GM23338 (cell line): ENCODE measurements at regions not wholly inside any gene's neighbourhood (a gene's known extent, or its start where the extent isn't known, plus 50 kb on each side); places are given as distances from the start of the nearest gene placed in this dataset.

ENCODE experiments used
- CREB1 ChIP-seq: fragments of 250-450 bp; sonication (Bioruptor Pico); IDR thresholded peaks from 2 replicates; pipeline ENCODE4 v1.5.0; 2020; ENCODE audit warnings: low read depth, mild to moderate bottlenecking, moderate library complexity
- EZH2 ChIP-seq: fragments of 200-600 bp; sonication (generic); IDR thresholded peaks from one replicate; pipeline ENCODE4 v1.8.0; 2017; ENCODE audit warnings: antibody characterized with exemption, mild to moderate bottlenecking, low read depth; ENCODE audit not compliant: unreplicated experiment
- EZH2phosphoT487 ChIP-seq: fragments of 200-600 bp; sonication (generic); IDR thresholded peaks from one replicate; pipeline ENCODE4 v1.8.1; 2018; ENCODE audit warnings: antibody characterized with exemption; ENCODE audit not compliant: unreplicated experiment
- JUNB ChIP-seq: IDR thresholded peaks from one replicate; pipeline ENCODE4 v1.6.1; 2016; ENCODE audit warnings: antibody characterized with exemption; ENCODE audit not compliant: unreplicated experiment
- NANOG ChIP-seq: IDR thresholded peaks from 2 replicates; pipeline ENCODE4 v1.6.1; 2016; ENCODE audit warnings: antibody characterized with exemption, borderline replicate concordance
- POLR2AphosphoS5 ChIP-seq: IDR thresholded peaks from 2 replicates; pipeline ENCODE4 v1.6.1; 2016; ENCODE audit warnings: antibody characterized with exemption, low read depth
- STAT1 ChIP-seq: IDR thresholded peaks from one replicate; pipeline ENCODE4 v1.6.1; 2016; ENCODE audit warnings: antibody characterized with exemption; ENCODE audit not compliant: unreplicated experiment
- ZNF114 ChIP-seq: fragments of 250-450 bp; sonication (Bioruptor Pico); IDR thresholded peaks from 2 replicates; pipeline ENCODE4 v1.5.0; 2020; ENCODE audit warnings: mild to moderate bottlenecking, moderate library complexity
- ZNF331 ChIP-seq: fragments of 250-450 bp; sonication (Bioruptor Pico); IDR thresholded peaks from 2 replicates; pipeline ENCODE4 v1.5.0; 2020; ENCODE audit warnings: low read depth, mild to moderate bottlenecking, moderate library complexity
- ZNF462 ChIP-seq: fragments of 250-450 bp; sonication (Bioruptor Pico); IDR thresholded peaks from 2 replicates; pipeline ENCODE4 v1.5.0; 2020; ENCODE audit warnings: mild to moderate bottlenecking, moderate library complexity
- TF ChIP-seq, protein P1 (sequence below), 2 experiments: fragments of 200-600 bp in 1 of 2; sonication (generic) in 1 of 2; conservative IDR thresholded peaks; 2 replicates each; pipeline versions ENCODE4 v1.5.1 to v1.6.1; 2016 to 2017; ENCODE audit warnings: antibody characterized with exemption in 2 of 2, low read depth in 2 of 2, mild to moderate bottlenecking in 2 of 2, moderate library complexity in 1 of 2
- TF ChIP-seq, protein P2 (sequence below): IDR thresholded peaks from one replicate; pipeline ENCODE4 v1.6.1; 2018; ENCODE audit warnings: antibody characterized with exemption; ENCODE audit not compliant: unreplicated experiment
- TF ChIP-seq, protein P3 (sequence below): IDR thresholded peaks from 2 replicates; pipeline ENCODE4 v1.6.1; 2016; ENCODE audit warnings: antibody characterized with exemption

- no peak for TF ChIP-seq POLR2AphosphoS5
- no peak for TF ChIP-seq ZNF331 (CRISPR knock-in tag)
- TF ChIP-seq EZH2phosphoT487: no peak
- TF ChIP-seq CREB1 (CRISPR knock-in tag): no peak
- TF ChIP-seq, protein P1, sequence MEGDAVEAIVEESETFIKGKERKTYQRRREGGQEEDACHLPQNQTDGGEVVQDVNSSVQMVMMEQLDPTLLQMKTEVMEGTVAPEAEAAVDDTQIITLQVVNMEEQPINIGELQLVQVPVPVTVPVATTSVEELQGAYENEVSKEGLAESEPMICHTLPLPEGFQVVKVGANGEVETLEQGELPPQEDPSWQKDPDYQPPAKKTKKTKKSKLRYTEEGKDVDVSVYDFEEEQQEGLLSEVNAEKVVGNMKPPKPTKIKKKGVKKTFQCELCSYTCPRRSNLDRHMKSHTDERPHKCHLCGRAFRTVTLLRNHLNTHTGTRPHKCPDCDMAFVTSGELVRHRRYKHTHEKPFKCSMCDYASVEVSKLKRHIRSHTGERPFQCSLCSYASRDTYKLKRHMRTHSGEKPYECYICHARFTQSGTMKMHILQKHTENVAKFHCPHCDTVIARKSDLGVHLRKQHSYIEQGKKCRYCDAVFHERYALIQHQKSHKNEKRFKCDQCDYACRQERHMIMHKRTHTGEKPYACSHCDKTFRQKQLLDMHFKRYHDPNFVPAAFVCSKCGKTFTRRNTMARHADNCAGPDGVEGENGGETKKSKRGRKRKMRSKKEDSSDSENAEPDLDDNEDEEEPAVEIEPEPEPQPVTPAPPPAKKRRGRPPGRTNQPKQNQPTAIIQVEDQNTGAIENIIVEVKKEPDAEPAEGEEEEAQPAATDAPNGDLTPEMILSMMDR (conservative IDR thresholded peaks at IDR 0.05; ENCODE audit: low read depth in 2 of 2): no peak
- TF ChIP-seq EZH2: no peak
- TF ChIP-seq, protein P2, sequence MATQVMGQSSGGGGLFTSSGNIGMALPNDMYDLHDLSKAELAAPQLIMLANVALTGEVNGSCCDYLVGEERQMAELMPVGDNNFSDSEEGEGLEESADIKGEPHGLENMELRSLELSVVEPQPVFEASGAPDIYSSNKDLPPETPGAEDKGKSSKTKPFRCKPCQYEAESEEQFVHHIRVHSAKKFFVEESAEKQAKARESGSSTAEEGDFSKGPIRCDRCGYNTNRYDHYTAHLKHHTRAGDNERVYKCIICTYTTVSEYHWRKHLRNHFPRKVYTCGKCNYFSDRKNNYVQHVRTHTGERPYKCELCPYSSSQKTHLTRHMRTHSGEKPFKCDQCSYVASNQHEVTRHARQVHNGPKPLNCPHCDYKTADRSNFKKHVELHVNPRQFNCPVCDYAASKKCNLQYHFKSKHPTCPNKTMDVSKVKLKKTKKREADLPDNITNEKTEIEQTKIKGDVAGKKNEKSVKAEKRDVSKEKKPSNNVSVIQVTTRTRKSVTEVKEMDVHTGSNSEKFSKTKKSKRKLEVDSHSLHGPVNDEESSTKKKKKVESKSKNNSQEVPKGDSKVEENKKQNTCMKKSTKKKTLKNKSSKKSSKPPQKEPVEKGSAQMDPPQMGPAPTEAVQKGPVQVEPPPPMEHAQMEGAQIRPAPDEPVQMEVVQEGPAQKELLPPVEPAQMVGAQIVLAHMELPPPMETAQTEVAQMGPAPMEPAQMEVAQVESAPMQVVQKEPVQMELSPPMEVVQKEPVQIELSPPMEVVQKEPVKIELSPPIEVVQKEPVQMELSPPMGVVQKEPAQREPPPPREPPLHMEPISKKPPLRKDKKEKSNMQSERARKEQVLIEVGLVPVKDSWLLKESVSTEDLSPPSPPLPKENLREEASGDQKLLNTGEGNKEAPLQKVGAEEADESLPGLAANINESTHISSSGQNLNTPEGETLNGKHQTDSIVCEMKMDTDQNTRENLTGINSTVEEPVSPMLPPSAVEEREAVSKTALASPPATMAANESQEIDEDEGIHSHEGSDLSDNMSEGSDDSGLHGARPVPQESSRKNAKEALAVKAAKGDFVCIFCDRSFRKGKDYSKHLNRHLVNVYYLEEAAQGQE: no peak
- no peak for TF ChIP-seq ZNF462 (CRISPR knock-in tag)
- no peak for TF ChIP-seq STAT1
- no peak for TF ChIP-seq JUNB
- no peak for TF ChIP-seq ZNF114 (CRISPR knock-in tag)
- TF ChIP-seq, protein P3, sequence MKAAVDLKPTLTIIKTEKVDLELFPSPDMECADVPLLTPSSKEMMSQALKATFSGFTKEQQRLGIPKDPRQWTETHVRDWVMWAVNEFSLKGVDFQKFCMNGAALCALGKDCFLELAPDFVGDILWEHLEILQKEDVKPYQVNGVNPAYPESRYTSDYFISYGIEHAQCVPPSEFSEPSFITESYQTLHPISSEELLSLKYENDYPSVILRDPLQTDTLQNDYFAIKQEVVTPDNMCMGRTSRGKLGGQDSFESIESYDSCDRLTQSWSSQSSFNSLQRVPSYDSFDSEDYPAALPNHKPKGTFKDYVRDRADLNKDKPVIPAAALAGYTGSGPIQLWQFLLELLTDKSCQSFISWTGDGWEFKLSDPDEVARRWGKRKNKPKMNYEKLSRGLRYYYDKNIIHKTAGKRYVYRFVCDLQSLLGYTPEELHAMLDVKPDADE: no peak
- TF ChIP-seq NANOG: no peak
Measured at GRCh38 chr18:59833785-59834184, 66.0 kb upstream of the PMAIP1 start.
